Esophagus (tissue), 2 donors: ENCODE measurements at regions not wholly inside any gene's neighbourhood (a gene's known extent, or its start where the extent isn't known, plus 50 kb on each side); places are given as distances from the start of the nearest gene placed in this dataset.

Experiments used
- H3K27ac ChIP-seq, 2 donors: one replicate each; pipeline ENCODE4 v1.5.1; 2013; ENCODE audit warnings: low read depth in 2 of 2, mild to moderate bottlenecking in 2 of 2, inconsistent platforms in 1 of 2, low read length in 1 of 2, moderate library complexity in 1 of 2
- H3K27me3 ChIP-seq, 2 donors: one replicate each; pipeline ENCODE4 v1.6.1; 2013; ENCODE audit warnings: low read length in 2 of 2, control low read depth in 1 of 2, mild to moderate bottlenecking in 1 of 2; ENCODE audit not compliant: insufficient read depth in 2 of 2, control insufficient read depth in 1 of 2
- H3K36me3 ChIP-seq, 2 donors: one replicate each; pipeline ENCODE4 v1.6.1; 2013; ENCODE audit warnings: low read length in 1 of 2; ENCODE audit not compliant: control insufficient read depth in 2 of 2, insufficient read depth in 2 of 2
- H3K4me1 ChIP-seq, 2 donors: one replicate each; pipeline ENCODE4 v1.6.1; 2013; ENCODE audit warnings: low read length in 1 of 2; ENCODE audit not compliant: control insufficient read depth in 2 of 2, insufficient read depth in 2 of 2
- H3K4me3 ChIP-seq, 2 donors: one replicate each; pipeline ENCODE4 v1.5.1; 2013; ENCODE audit warnings: low read length in 2 of 2, mild to moderate bottlenecking in 2 of 2, low read depth in 1 of 2, moderate library complexity in 1 of 2
- H3K9me3 ChIP-seq, 2 donors: one replicate each; pipeline ENCODE4 v1.6.1; 2013; ENCODE audit warnings: mild to moderate bottlenecking in 2 of 2, low read depth in 1 of 2, low read length in 1 of 2, moderate library complexity in 1 of 2; ENCODE audit not compliant: control insufficient read depth in 2 of 2, insufficient read depth in 1 of 2
- WGBS, 2 donors: extraction: QIAGEN DNeasy Blood & Tissue Kit; methylation state at CpG; one replicate each; pipeline ENCODE4 v1.1.7; 2013; 5-methylcytosine and 5-hydroxymethylcytosine counted together
- donor health status: healthy with polysubstance abuse.
- donor health status: Bipolar disorder and iron deficiency.

DNA sequence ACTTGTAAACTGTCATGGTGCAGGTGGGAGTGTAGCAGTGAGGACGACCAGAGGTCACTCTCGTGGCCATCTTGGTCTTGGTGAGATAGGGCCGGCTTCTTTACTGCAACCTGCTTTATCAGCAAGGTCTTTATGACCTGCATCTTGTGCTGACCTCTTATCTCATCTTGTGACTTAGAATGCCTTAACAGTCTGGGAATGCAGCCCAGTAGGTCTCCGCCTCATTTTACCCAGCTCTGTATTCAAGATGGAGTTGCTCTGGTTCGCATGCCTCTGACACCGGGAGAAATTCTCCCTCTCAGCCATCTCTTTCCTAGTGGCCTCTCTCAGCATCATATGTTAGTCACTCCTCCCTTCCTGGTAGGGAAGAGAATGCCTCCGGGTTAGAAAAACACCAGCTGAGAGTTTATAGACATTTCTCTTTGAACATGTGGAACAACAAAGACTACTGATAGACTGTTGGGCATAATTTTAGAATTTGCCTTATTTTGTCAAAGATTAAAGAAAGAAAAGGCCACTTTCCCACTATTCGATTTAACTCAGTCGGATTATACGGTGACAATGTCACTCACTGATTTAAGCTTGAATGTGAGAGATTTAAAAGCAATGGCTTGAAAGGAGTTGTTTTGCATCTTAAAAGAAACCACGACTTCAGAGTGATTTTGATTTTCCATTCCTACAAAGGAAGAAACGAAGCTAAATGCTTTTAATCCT, 67.9 kb upstream of the SNX9 start:
- H3K4me3 ChIP-seq, result no peak overlapping the region
- H3K36me3 ChIP-seq, result no peaks in the 10 kb centered on the region
- no peaks in the 10 kb centered on the region for H3K9me3 ChIP-seq
- H3K27me3 ChIP-seq, result no peaks in the 10 kb centered on the region
- H3K4me1 ChIP-seq, result peaks cover 0 to under 1% of the 10 kb centered on the region in 2 donors
- 80 to 81% methylated on average over 12 of the region's 12 CpGs for WGBS, 2 donors
- no peak overlapping the region for H3K27ac ChIP-seq

DNA sequence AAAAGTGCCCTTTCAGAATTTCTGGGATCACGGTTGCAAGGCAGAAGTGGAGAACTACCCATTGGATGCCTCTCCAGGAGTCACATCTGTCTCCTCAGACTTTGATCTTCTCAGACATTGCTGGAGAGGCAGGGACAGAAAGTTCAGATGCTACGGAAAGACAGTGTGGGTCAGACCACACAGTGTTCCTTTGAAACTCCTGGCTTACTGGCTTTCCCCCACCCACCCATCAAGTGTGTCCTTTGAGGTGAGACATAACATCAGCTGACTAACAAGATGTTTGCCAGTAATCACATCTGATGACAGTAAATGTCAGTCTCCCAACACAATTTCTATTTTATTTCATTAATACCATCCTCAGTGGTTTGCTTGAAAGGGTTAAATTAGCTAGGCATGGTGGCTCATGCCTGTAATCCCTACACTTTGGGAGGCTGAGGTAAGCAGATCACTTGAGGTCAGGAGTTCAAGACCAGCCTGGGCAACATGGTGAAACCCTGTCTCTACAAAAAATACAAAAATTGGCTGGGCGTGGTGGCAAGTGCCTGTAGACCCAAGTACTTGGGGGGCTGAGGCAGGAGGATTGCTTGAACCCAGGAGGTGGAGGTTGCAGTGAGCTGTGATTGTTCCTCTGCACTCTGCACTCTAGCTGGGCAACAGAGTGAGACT, 67.2 kb upstream of the SNX9 start:
- Histone ChIP-seq H3K9me3 (no peaks in the 10 kb centered on the region), H3K4me1 (peaks cover 0 to 6% of the 10 kb centered on the region in 2 donors), H3K4me3 (no peak overlapping the region), H3K36me3 (no peaks in the 10 kb centered on the region), H3K27ac (no peak overlapping the region), H3K27me3 (no peaks in the 10 kb centered on the region)
- 78 to 87% methylated on average over 3 of the region's 3 CpGs for WGBS, 2 donors

DNA sequence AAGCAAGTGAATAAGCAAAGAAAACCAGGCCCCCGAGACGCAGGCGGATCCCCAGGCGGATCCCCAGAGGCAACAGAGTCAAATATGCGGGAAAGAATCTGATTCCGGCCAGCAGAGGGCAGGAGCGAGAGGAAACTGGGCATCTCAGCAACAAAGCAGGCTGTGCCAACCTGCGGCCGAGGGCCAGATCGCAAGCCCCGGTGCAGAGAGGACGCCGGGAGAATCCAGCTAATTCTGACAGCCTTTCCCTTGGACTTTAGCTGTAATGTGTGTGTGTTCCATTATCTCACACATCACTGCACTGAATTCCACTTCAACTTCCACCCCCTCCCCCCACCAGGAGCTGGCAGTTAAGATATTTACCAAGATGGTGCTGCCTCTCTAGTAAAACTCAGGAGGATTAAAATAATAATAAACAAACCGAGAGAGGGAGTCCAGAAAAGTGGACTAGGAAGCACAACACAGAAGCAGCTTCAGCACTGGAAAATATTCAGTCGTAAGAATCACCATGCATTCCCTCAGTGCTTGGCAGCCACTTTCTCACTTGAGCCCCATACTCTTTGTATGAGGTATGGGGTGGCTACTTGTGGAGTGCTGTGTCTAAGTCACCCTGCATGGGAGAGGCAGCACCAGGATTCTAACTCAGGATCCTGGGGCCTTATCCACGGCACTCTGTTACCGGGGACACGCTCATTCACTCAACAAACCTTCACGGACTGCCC, 66.2 kb upstream of the SNX9 start:
- Histone ChIP-seq H3K9me3 (no peaks in the 10 kb centered on the region), H3K27ac (peak overlapping the region in 1 of 2 donors; percentile 72), H3K27me3 (no peaks in the 10 kb centered on the region), H3K4me3 (no peak overlapping the region), H3K4me1 (peaks cover 4 to 6% of the 10 kb centered on the region in 2 donors), H3K36me3 (no peaks in the 10 kb centered on the region)
- 25% methylated on average over 19 of the region's 19 CpGs for WGBS, 2 donors

DNA sequence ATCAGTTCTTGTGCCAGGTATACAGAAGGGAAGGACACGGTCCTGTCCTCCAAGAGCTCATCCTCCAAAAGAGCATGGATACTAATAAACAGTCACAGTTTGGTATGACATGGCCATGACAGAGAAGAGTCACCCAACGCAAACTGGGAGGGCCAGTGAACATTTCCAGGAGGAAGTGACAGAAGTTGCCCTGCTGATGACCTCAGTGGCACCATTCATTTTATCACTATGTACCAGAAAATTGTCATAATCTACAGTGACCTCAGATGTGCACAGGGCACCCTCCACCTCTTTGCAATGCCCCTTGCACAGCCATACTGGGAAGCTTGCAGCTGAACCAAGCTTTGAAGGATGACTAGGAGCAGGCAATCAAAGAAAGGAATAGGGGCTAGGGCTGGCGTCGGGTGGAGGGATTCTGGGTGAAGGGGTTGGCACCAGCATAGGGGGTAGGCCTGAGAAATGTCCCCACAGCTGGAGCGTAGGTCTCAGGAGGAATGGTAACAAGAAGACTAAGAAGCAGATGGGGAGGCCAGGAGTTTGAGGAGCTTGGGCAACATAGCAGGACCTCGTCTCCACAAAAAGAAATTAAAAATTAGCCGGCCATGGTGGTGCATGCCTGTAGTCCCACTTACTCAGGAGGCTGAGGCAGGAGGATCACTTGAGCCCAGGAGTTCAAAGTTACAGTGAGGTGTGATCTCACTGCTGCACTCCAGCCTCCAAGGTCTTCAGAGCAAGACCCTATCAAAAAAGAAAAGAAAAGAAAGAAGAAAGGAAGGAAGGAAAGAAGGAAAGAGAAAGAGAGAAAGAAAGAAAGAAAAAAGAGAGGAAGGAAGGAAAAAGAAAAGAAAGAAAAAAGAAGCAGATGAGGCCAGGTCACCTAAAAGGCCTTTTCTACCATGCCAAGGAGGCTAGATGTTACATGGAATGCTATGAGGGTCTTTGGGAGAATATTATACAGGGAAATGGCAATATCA, 65.3 kb upstream of the SNX9 start:
- Histone ChIP-seq H3K9me3 (no peaks in the 10 kb centered on the region), H3K27me3 (no peaks in the 10 kb centered on the region), H3K4me3 (no peak overlapping the region), H3K4me1 (peaks cover 4 to 6% of the 10 kb centered on the region in 2 donors), H3K27ac (peak overlapping the region in 1 of 2 donors; percentile 72), H3K36me3 (no peaks in the 10 kb centered on the region)
- 88 to 91% methylated on average over 7 of the region's 7 CpGs for WGBS, 2 donors

DNA sequence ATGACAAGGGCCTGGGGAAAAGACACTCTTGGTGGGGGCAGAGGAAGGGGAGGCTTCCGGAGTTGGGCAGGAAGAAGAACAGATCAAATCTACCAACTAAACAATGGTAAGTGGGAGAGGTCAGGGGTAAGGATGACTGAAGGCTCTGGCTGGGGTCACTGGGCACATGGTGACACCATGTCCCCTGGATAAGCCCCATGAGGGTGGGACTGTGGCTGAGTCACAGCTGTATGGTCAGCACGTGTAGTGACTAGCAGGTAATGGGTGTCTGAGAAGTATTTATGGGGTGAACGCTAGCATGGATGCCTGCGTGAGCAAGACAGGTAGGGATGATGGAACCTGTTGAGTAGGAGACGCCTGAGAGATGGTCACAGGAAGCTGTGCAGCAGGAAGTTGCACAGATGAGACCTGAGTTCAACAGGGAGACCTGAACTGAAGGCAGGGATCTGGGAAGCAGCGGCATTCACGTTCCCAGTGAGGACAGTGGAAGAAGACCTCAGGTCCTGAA, 64.5 kb upstream of the SNX9 start:
- H3K4me3 ChIP-seq, result no peak overlapping the region
- WGBS, 2 donors, result 86 to 92% methylated on average over 7 of the region's 7 CpGs
- peaks cover 4 to 10% of the 10 kb centered on the region in 2 donors for H3K4me1 ChIP-seq
- no peaks in the 10 kb centered on the region for H3K36me3 ChIP-seq
- H3K27me3 ChIP-seq, result no peaks in the 10 kb centered on the region
- peak overlapping the region in 1 of 2 donors; percentile 33 for H3K27ac ChIP-seq
- no peaks in the 10 kb centered on the region for H3K9me3 ChIP-seq

DNA sequence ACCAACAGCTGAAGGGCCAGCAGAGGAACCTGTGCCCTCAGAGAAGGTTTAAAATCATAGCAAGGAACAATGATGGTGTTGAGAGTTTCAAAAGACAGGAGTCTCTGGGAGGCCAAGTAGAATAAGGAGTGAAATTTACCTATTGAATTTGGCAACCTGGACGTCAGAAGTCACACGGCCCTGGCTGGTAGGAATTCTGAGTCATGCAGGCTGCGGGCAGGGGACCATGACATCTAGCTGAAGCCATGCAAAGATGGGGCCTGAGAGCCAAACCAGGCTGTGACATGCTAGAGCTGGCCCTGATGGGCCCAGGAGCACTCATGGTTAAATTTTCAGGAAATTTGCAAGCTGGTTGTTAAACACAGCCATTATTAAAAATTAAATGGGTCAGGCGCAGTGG, 64.0 kb upstream of the SNX9 start:
- Histone ChIP-seq H3K4me3 (no peak overlapping the region), H3K36me3 (no peaks in the 10 kb centered on the region), H3K27ac (peak overlapping the region in 1 of 2 donors; percentile 35), H3K9me3 (no peaks in the 10 kb centered on the region), H3K27me3 (no peaks in the 10 kb centered on the region), H3K4me1 (peaks cover 4 to 10% of the 10 kb centered on the region in 2 donors)
- 67 to 83% methylated on average over 4 of the region's 4 CpGs for WGBS, 2 donors

DNA sequence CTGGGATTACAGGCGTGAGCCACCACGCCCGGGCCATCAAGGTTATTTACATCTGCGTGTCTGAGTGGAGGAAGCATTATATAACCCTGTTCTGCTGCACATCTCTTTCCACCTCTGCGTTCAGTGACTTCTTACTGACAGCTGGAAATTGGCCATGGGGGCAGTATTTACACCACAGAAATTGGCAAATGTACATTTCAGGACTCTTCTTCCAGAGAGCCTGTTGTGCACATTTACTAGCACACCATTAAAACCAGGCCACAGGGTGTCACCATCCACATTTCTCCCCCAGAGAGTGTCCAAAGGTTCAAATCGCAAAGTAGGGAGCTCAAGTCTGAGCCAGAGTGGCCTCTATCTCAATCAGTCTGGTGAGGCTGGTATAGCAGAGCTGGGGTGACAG, 62.9 kb upstream of the SNX9 start:
- Histone ChIP-seq H3K4me1 (peaks cover 4 to 10% of the 10 kb centered on the region in 2 donors), H3K36me3 (no peaks in the 10 kb centered on the region), H3K27ac (peak overlapping the region in 1 of 2 donors; percentile 40), H3K4me3 (no peak overlapping the region), H3K9me3 (no peaks in the 10 kb centered on the region), H3K27me3 (no peaks in the 10 kb centered on the region)
- WGBS, 2 donors, result 94 to 97% methylated on average over 6 of the region's 6 CpGs

DNA sequence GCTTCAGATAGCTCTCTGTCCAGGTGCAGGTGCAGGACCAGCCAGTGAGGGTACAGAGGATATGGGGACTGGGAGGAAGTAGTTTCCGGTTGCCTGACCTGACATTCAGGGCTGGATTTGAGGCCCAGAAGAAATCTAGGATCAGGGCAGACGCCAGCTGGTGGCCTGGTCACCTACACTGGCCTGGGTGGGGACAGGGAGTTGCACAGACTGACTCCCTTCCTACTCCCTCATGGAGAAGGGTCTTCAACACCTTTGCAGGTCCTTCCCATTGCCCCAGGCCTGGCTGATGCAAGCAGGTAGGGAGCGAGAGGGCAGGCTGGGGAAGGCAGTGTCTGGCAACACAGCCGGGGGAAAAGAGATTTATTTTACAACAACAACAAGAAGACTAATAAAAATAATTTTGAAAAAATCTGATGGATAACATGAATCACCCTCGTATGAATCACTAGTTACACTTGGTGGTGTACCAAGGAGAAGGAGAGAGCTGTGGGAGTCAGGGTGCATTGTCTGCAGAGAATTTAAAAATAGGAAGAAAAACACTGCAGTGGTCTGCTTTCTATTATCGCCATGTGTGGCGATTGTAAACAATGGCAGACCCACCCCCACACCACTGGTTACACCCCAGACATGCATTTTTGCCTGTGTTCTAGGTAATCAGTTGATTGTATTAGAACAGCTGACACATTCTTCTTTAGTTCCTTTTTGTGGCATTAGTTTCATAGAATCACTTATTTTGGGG, 62.3 kb upstream of the SNX9 start:
- no peaks in the 10 kb centered on the region for H3K36me3 ChIP-seq
- no peaks in the 10 kb centered on the region for H3K9me3 ChIP-seq
- peak overlapping the region in 1 of 2 donors; percentile 43 for H3K27ac ChIP-seq
- H3K4me1 ChIP-seq, result peaks cover 4 to 10% of the 10 kb centered on the region in 2 donors
- no peaks in the 10 kb centered on the region for H3K27me3 ChIP-seq
- H3K4me3 ChIP-seq, result no peak overlapping the region
- WGBS, 2 donors, result 62% methylated on average over 7 of the region's 7 CpGs
